Mesothelial cell of epicardium (in vitro differentiated cells): ENCODE measurements at regions not wholly inside any gene's neighbourhood (a gene's known extent, or its start where the extent isn't known, plus 50 kb on each side); places are given as distances from the start of the nearest gene placed in this dataset.

Source experiments
- DNase-seq, 2 experiments: peaks; one replicate each; pipeline ENCODE4 v3.0.0; 2021; ENCODE audit warnings: low spot score in 2 of 2; ENCODE audit not compliant: unreplicated experiment in 2 of 2
- H3K27ac Mint-ChIP-seq: 2 replicates; pipeline ENCODE4 v1.8.0; 2021; ENCODE audit warnings: mixed read lengths
- H3K27me3 Mint-ChIP-seq: 2 replicates; pipeline ENCODE4 v1.8.0; 2021; ENCODE audit warnings: low read depth, mixed read lengths
- H3K36me3 Mint-ChIP-seq: 2 replicates; pipeline ENCODE4 v1.8.0; 2021; ENCODE audit warnings: mixed read lengths
- H3K4me1 Mint-ChIP-seq: 2 replicates; pipeline ENCODE4 v1.8.0; 2021; ENCODE audit warnings: mixed read lengths
- H3K4me3 Mint-ChIP-seq: 2 replicates; pipeline ENCODE4 v1.8.0; 2021; ENCODE audit warnings: mild to moderate bottlenecking, moderate library complexity, mixed read lengths
- H3K9me3 Mint-ChIP-seq: 2 replicates; pipeline ENCODE4 v1.8.0; 2021; ENCODE audit warnings: mixed read lengths
- CTCF ChIP-seq: fragments of 200-600 bp; sonication (generic); IDR thresholded peaks from one replicate; pipeline ENCODE4 v1.5.0; 2021; ENCODE audit warnings: antibody characterized with exemption; ENCODE audit not compliant: unreplicated experiment

GRCh38 chrX:140447150-140447549, 57.7 kb downstream of the SOX3 start:
- peaks cover 7% of the 10 kb centered on the region for H3K27me3 Mint-ChIP-seq
- no peak for DNase-seq
- H3K27ac Mint-ChIP-seq, result no peak overlapping the region
- H3K4me1 Mint-ChIP-seq, result no peaks in the 10 kb centered on the region
- no peaks in the 10 kb centered on the region for H3K36me3 Mint-ChIP-seq
- no peak for TF ChIP-seq CTCF
- no peaks in the 10 kb centered on the region for H3K9me3 Mint-ChIP-seq
- no peak overlapping the region for H3K4me3 Mint-ChIP-seq

- TF ChIP-seq CTCF, result no peak
- peak overlapping the region; percentile 81 for H3K27ac Mint-ChIP-seq
- no peak for DNase-seq
Observed at GRCh38 chrX:140440876-140441275, 64.0 kb downstream of the SOX3 start.

GRCh38 chrX:140439476-140439875, 65.4 kb downstream of the SOX3 start:
- H3K27ac Mint-ChIP-seq, result no peak overlapping the region
- peaks cover 9% of the 10 kb centered on the region for H3K27me3 Mint-ChIP-seq
- peak overlapping the region; percentile 64 for H3K4me3 Mint-ChIP-seq

More at GRCh38 chrX:140440876-140441275, 64.0 kb downstream of the SOX3 start:
- H3K36me3 Mint-ChIP-seq, result no peaks in the 10 kb centered on the region
- H3K4me1 Mint-ChIP-seq, result peaks cover 10% of the 10 kb centered on the region
- H3K9me3 Mint-ChIP-seq, result no peaks in the 10 kb centered on the region
- H3K4me3 Mint-ChIP-seq, result no peak overlapping the region
- peaks cover 1% of the 10 kb centered on the region for H3K27me3 Mint-ChIP-seq

GRCh38 chrX:140434347-140434746, 70.5 kb downstream of the SOX3 start:
- Mint-ChIP-seq H3K27me3 (peaks cover 35% of the 10 kb centered on the region), H3K9me3 (no peaks in the 10 kb centered on the region), H3K27ac (no peak overlapping the region), H3K4me1 (no peaks in the 10 kb centered on the region), H3K4me3 (no peak overlapping the region), H3K36me3 (no peaks in the 10 kb centered on the region)
- no peak for TF ChIP-seq CTCF
- no peak for DNase-seq

More at GRCh38 chrX:140439476-140439875, 65.4 kb downstream of the SOX3 start:
- TF ChIP-seq CTCF, result no peak
- H3K4me1 Mint-ChIP-seq, result peaks cover 10% of the 10 kb centered on the region
- DNase-seq, result peak; percentile 22 to 67
- no peaks in the 10 kb centered on the region for H3K36me3 Mint-ChIP-seq
- H3K9me3 Mint-ChIP-seq, result no peaks in the 10 kb centered on the region

- no peaks in the 10 kb centered on the region for H3K9me3 Mint-ChIP-seq
- no peaks in the 10 kb centered on the region for H3K4me1 Mint-ChIP-seq
- peaks cover 36% of the 10 kb centered on the region for H3K27me3 Mint-ChIP-seq
- TF ChIP-seq CTCF, result no peak
- no peak for DNase-seq
- no peak overlapping the region for H3K4me3 Mint-ChIP-seq
- no peaks in the 10 kb centered on the region for H3K36me3 Mint-ChIP-seq
- H3K27ac Mint-ChIP-seq, result no peak overlapping the region
Observed at GRCh38 chrX:140433582-140433981, 71.3 kb downstream of the SOX3 start.
